PC-3 (cell line): ENCODE measurements at regions not wholly inside any gene's neighbourhood (a gene's known extent, or its start where the extent isn't known, plus 50 kb on each side); places are given as distances from the start of the nearest gene placed in this dataset.

Source experiments
- CTCF ChIP-seq: fragments of 300-600 bp; sonication (generic); conservative IDR thresholded peaks from 2 replicates; pipeline ENCODE4 v1.5.1; 2017; ENCODE audit warnings: antibody characterized with exemption, low read depth, mild to moderate bottlenecking, low read length
- EZH2 ChIP-seq: fragments of 300-600 bp; sonication (generic); IDR thresholded peaks from one replicate; pipeline ENCODE4 v1.6.1; 2017; ENCODE audit warnings: antibody characterized with exemption, mild to moderate bottlenecking, low read length; ENCODE audit not compliant: unreplicated experiment
- EZH2phosphoT487 ChIP-seq: fragments of 300-600 bp; sonication (generic); IDR thresholded peaks from 2 replicates; pipeline ENCODE4 v1.6.1; 2018; ENCODE audit warnings: mild to moderate bottlenecking, antibody characterized with exemption, low read length, borderline replicate concordance

DNA sequence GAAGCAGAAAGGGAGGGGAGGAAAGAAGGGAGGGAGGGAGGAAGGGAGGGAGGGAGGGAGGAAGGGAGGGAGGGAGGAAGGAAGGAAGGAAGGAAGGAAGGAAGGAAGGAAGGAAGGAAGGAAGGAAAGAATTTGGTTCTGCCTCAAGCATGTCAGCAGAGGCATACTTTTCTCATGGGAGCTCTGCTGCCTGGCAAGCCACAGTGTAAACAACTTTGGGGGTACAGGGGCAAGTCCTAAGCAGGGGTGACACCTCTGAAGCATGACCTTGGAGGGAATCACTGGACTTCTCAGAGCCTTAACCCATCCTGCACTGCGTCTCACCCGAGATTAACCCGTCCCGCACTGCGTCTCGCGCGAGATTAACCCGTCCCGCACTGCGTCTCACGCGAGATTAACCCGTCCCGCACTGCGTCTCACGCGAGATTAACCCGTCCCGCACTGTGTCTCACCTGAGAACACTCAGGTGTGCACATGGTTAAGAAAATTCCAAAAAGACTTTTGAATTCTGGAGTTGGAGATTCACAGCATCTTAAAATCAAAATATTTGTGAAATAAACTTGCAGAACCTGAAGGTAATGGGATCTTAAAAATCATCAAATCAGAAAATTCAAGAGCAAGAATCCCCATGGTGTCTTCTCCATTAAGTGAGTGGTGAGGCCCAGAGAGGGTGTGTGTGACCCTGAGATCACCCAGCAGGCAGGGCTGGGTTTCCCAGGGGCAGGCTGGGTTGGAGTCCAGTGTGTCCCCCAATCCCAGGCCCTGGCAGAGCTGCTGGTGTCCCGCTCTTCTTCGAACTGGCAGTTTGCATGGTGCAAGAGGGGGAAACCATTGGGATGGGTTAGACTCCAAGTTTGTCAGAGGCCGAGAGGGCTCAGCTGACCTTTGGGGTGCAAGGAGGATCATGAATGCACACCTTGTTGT is 190.4 kb downstream of the MN1 start:
- no peak for TF ChIP-seq CTCF
- TF ChIP-seq EZH2phosphoT487: no peak
- no peak for TF ChIP-seq EZH2
